ENCODE measurements at regions not wholly inside any gene's neighbourhood (a gene's known extent, or its start where the extent isn't known, plus 50 kb on each side); places are given as distances from the start of the nearest gene placed in this dataset.
"Not testable (repeated sequence)": the region's sequence is repeated elsewhere in the genome, so short reads cannot be mapped to it uniquely, and the experiment has no call there.

DNA sequence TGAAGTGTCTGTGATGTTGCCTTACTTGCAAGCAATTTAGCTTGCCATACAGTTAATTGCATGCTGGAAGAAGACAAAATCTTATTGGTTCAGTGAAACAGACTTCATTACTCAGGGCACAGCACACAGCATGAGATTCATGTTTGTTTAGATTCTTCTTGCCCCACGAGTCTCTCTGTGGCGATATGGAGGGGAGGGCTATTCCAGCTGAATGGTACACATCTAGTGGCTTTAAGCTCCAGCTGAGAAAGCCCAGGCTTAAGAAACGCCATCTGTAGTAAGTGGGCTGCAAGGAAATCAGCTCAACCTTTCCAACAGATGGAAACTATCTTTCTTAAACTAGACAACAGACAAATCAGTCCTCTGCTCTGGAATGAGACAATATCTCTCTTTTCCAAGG lies 1022.0 kb downstream of the NCAM2 start:
- DNase-seq (ENCODE audit: low read depth): no peak

DNA sequence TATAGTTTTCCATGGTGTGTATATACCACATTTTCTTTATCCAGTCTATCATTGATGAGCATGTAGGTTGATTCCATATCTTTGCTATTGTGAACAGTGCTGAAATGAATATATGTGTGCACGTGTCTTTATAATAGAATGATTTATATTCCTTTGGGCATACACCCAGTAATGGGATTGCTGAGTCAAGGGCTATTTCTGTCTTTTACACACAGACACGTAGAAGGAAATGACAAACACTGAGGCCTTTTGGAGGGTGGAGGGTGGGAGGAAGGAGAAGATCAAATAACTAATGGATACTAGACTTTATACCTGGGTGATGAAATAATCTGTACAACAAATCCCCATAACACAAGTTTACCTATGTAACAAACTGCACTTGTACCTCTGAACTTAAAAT lies 1025.7 kb downstream of the NCAM2 start:
- not testable (repeated sequence) for DNase-seq (ENCODE audit: low read depth)

DNA sequence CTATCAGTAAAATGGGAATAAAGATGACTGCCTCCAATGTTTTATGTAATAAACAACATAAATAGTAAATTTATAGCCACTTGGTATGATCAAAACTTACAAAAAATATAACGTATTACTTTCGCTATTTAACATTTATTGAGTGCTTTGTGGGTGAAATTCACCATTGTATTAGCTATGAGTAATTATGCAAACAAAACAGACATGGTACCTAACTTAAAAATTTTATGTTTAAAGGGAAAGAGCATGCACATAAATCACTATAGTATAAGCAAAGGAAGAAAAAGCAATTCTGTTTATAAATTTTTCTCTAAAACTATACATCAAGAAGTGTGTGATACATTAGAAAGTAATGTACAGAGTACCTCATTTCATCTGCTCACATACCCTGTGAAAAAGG lies 1046.2 kb downstream of the NCAM2 start:
- no peak for DNase-seq (ENCODE audit: low read depth)

DNA sequence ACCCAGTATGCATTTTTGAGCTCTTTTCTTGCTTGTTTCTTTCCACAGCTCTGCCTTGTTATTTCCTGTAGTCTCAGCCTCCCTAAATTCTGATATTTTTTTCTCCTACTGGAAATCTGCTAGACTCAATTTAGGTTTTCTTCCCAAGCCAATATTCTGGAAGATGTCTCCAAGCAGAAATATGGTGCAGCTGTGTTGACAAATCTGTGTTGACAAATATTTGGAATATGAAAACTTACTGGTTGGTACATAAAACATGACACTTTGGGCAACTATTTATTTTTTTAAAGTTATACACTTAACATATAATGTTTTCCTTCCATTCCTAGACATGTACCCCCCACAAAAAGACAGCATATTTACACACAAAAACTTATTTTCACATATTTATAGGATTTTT lies 1048.4 kb downstream of the NCAM2 start:
- DNase-seq (ENCODE audit: low read depth): no peak

DNA sequence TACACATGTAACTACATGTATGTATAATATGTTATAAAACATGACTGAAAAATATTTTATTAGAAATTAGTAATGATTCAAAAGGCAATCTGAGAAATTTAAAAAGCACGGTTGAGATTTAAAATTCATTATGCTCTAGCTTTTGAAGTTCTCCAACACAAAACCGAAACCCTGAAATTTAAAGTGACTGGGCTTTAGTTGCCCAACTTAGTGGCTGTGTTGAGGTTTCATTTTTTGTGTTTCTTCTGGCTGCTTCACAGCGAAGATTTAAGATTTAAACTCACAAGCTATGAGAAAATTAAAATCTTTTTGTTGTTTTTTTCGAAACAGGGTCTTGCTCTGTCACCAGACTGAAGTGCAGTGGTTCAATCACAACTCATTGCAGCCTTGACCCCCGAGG lies 1058.7 kb downstream of the NCAM2 start:
- DNase-seq (ENCODE audit: low read depth): no peak

DNA sequence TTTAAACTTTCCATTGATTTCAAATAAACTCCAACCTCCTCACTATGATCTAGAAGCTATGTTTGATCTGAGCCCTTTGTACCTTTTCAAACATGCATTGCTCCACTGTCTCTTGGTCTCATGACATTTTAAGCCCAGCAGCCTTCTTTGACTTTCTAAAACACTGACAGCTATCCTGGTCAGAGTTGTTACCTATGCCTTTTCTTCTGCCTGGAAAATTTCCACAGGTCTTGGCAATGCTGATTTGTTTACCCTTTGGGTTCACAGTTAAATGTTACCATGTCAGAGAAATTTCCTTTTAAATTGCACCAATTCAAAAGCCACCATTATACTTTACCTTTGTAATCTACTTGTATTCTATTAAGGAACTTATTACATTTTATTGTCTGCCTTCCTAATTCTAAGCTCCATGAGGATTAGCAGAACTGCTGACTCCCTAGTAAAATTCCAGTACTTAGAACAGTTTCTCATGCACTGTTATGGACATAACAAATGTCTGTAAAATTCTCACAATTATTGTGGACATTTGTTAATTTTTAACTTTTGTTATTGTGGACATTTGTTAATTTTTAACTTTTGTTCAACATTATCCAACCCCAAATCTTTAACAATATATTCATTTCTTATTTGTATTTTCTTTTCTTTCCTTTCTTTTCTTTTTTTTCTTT lies 1064.4 kb downstream of the NCAM2 start:
- DNase-seq (ENCODE audit: low read depth): no peak

DNA sequence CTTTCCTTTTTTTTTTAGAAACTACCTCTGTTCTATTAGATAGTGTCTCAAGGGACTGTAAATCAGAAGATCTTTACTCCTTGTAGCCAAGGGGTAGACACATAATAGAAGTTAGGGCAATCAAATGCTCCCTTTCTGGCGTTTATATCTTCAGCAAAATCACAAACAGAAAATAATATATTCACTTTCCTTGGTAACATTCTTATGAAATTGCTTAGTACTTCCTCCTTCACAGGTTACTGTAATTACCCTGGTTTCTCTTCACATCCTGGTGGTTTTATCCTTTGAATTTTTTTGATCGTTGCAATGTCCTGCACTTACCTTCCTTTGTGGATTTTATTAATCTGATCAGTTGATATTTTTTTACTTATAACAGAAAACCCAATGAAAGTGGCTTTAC lies 1064.9 kb downstream of the NCAM2 start:
- DNase-seq (ENCODE audit: low read depth): no peak

DNA sequence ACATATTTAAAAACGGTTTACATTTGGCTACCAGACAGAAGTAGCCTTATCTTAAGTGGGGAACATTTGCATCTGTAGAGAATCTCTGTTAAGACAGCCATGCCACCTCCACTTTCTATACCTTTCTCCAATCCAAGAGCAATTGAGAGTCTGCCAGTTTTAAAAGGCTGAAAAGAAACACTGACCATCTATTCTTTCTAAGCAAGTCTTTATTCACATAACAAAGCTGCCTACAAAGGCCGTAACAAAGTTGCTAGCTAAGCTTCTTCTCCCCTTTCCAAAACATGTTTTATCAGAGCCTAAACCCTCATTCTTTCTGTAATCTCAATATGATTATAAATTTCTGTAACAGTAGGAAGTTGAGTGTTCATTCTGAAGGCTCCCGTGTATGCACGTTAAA lies 1078.3 kb downstream of the NCAM2 start:
- DNase-seq (ENCODE audit: low read depth): no peak

DNA sequence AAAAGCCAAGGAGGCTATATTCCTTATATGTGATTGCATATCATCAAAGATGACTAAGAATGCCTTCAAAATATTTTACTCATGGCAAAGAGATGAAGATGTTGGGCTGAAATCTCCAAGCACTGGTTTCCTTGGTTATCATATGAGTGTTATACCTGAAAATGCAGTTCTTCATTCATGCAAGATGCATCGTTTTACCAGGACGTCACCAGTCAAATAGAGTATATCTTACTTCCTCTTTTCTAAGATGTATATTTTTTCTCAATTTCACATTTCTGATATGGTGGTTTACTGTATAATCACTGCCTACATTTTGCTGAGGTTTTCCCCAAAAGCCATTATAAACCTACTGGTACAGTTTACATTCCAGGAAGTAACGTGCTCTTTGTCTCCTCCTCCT lies 1085.7 kb downstream of the NCAM2 start:
- no peak for DNase-seq (ENCODE audit: low read depth)

DNA sequence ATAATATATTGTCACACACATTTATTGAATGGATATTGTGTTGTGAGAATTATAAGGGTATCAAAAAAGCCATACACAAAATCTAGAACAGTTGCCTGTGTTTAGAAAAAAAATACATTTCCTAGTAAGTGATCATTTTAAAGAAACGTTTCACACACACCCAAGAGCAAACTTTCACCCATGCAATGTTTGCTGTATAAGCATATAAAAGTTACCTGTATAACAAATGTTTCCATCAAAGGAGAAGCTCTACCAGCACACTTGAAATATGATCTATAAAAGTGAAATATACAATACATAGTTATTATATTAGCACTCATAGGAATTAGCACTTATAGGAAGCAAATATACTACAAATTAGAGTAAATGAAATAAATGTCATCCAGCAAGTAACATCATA lies 1098.1 kb downstream of the NCAM2 start:
- DNase-seq (ENCODE audit: low read depth): no peak

DNA sequence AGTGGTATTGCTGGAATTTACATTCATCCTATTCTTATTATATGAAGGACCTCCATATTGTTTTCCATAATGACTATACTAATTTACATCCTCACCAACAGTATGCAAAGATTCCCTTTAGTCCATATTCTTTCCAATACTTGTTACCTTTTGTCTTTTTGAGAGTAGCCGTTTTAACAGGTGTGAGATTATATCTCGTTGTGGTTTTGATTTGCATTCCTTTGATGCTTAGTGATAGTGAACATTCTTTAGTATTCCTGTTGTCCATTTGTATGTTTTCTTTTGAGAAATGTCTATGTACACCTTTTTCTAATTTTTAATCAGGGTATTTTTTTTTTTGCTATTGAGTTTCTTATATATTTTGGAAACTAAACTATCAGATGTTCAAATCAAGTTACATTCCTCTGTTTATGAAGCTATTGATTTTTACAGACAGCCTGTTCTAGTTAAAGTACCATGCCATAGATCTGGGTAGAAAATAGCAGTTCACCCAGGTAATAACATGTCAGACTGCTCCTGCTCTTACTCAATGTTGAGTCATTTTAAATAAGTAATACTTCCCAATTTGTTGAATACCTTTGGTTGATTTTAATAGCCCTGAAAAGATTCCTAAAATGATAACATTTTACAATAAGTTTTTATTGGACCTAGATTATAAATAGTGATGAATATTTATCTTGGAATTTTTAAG lies 1108.7 kb downstream of the NCAM2 start:
- DNase-seq (ENCODE audit: low read depth): no peak

DNA sequence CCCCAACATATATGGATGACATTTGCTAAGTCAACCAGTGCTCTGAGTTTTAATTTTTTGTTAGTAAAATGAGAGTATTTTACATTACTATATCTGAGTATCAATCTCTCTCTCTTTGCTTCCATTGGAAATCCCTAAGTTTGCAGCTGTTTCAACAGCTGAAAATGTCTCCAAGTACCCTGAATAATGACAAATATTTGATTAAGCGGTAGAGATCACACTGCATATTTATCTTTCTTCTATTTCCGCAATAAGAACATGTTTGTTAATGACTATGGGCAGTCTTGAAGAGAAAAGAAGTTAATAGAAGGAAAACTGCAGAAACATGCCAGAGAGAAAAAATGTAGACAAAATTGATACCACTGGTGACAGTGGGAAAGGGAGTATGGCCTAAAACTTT lies 1117.5 kb downstream of the NCAM2 start:
- DNase-seq (ENCODE audit: low read depth): no peak

DNA sequence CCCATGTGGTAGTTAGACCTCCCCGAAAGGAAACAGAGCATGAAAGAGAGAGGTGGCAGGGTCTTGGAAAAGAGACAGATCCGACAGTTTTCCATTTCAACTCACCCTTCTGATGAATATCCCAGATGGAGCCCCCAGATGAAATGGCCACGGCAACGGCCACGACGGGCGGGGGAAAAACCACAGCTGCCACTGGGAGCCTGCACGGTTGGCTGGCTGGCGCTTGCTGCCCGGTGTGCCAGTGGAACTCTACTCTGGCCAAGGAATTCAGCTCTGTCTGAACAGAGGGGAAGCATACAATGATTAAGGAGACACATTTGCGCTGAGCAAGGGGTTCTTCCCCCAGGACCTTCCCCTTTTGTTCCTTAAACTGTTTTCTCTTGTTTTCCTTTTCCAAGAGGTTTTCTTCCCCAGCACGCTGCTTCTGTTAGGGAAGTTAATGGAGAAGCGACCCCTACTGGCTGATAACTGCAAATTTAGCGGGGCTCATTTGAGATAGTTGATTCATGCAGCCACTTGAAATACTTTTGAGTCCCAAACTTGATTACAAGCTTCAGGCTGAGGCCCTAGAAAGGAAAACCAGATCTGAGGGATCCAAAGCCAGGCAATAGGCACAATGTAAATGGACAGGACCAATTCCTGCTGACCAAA lies 1122.5 kb downstream of the NCAM2 start:
- no peak for DNase-seq (ENCODE audit: low read depth)

DNA sequence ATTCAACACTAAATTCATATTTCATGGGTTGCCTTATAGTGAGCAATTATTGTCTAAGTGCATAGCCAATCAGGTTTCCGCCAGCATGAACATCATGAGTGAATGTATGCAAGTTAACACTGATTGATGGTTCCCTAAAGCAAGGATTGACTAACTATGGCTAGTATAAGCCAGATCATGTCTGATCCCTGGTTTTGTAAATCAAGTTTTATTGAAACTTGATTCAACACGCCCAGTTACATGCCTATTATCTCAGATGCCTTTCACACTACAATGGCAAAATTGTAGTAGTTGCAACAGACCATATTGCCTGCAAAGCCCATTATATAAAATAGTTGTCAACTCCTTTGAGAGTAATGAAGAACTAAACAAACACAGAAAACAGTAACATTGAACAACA lies 1127.4 kb downstream of the NCAM2 start:
- no peak for DNase-seq (ENCODE audit: low read depth)

DNA sequence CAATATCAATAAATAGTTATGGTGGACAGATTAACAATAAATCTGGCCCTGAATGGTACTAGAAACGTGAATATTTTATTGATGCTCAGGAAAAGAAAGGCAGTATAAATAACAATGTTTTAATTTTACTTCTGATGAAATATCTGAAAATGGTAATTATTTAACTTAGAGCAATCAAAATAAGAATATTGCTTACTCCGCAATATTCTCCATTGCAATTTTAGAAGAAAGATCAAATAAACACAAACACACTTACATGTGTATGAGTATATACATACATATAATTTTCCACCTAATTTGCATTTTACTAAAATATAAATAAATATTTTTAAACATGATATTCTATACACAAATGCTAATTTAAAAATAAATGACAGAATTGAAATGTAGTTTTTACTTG lies 1130.5 kb downstream of the NCAM2 start:
- no peak for DNase-seq (ENCODE audit: low read depth)

DNA sequence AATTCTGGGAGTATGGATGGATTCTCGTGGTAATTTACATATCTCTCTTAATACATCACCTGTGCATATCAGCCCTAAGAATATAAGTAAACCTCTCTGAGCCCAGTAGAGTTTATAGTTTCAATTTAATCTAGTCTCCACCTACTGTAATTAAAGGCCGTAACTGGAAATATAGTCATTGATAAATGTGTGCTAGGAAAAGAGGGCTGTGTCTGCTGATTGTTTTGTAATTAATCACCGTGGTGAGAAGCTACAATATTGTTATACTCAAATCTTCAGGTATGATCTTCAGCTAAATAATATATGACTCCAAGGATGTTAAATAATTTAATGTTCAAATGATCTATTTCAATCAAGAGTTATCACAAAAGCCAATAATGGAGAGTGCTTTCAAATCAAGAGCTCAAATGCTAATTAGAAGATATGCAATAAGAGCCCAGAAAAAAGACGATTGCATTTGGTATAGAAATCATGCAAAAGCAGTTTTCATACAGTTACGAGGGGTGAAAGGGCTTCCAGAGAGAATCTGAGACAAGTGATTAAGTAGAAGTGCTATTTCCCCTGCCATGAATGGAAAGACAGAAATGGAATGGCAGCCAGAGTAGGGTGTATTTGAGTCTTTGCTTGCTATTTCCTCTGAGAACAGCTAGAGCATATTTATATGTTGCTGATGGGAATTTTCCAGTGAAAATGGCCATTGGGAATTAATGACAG lies 1134.3 kb downstream of the NCAM2 start:
- DNase-seq (ENCODE audit: low read depth): no peak

DNA sequence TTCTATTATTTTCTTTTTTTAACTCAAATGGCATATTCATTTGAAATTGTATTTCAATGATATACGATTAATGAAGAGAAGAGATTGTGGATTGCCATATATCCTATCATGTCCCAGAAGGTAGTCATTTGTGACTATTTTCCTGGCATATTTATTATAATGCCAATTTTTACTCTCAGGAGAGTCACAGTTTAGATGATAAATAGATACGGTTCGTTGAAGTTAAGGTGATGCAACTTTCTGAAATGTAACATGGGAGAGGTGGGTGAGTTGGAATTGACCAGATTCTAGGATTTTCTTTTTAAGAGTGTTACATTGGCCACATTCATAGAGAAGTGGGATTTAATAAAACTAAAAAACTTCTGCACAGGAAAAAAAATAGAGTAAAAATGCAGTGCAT lies 1138.5 kb downstream of the NCAM2 start:
- no peak for DNase-seq (ENCODE audit: low read depth)

DNA sequence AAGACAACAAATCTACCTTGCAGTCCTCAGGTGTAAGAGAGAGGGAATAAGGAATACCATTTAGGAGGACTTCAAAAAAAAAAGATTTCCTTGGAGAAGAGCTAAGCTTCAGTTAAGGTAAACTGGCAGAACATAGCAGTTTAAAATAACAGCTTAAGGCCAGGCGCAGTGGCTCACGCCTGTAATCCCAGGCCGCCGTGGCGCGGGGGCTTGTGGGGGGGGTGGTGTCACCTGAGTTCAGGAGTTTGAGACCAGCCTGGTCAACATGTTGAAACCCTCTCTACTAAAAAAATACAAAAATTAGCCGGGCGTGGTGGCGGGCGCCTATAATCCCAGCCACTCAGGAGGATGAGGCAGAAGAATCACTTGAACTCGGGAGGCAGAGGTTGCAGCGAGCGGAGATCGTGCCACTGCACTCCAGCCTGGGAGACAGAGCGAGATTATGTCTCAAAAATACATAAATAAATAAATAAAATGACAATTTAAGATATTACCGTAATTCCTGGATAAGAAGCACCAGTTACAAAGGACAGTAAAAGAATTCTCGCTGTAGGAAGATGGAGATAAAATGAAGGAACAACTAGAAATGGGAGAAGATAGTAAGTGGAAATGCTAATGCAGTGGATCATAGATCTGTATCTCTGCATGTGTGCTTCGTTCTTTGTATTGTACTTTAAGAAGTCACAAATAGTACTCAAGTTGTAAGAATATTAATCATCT lies 1140.2 kb downstream of the NCAM2 start:
- DNase-seq (ENCODE audit: low read depth): no peak

DNA sequence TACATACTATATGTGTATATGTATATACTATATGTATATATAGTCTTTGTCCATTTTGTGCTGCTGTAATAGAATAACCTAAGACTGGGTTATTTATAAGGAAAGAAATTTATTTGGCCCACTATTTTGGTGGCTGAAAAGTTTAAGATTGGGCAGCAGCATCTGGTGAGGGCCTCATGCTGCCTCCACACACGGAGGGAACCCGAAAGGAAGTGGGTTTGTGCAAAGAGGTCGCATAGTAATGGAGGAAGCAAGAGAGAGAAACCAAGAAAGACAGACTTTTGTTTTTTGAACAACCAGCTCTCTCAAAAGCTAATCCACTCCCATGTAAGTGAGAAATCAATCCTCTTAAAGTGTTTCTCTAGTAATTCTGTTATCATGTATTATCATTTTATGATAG lies 1147.3 kb downstream of the NCAM2 start:
- no peak for DNase-seq (ENCODE audit: low read depth)

DNA sequence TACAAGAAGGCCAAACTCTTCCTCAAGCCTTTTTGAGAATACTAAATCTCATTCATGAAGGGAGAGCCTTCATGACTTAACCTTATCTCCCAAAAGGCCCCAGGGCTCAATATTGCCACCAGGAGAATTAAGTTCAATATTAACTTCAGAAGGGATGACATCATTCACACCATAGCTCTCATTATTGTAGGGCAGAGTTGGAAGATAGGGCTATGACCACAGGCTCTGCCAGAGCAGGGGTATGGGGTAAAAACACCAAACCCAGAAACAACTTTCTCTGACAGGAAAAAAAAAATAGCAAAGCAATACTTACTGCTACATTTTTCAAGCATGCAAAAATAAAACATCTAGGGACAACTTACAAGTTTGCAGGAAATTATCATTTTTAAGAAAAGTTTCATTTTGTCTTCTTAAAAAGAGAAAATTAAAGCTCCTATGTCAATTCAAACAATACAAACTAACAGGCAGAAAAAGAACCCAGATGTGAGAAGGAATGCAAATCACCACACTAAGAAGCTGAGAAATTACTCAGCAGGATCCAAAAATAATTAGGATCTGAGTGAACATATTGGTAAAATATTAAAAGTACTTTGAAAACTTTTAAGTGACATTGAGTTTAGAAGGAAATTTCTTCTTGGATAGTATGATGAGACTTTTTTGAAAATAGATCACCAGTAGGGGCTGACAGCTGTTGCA lies 1156.5 kb downstream of the NCAM2 start:
- no peak for DNase-seq (ENCODE audit: low read depth)

DNA sequence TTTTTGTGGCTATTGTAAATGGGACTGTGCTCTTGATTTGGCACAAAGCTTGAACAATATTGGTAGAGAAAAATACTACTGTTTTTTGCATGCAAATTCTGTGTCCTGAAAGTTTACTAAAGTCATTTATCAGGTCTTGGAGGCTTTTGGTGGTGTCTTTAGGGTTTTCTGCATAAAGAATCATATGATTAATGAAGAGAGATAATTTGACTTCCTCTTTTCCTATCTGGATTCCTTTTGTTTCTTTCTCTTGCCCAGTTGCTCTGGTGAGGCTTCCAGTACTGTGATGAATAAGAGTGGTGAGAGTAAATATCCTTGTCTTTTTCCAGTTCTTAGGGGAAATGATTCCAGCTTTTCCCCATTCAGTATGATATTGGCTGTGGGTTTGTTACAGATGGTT lies 1166.7 kb downstream of the NCAM2 start:
- no peak for DNase-seq (ENCODE audit: low read depth)

DNA sequence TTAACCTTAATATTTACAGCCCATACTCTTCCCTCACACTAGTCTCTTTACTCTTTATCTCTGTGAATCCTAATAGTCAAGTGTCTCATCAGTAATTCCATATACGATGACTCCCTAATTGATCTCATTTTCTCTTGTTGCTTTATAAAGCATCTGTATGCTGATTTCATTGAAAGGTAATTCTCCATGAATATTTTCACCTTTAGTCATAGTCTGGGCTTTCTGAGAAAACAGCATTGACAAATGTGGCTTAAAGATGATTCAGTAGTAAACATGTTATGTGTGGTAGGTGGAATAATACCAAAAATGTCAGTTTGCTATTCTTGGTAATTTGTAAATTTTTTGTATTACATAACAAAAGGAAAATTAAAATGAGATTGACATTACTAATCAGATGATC lies 1176.5 kb downstream of the NCAM2 start:
- no peak for DNase-seq (ENCODE audit: low read depth)
